Tibial artery (tissue), 4 donors: ENCODE measurements at regions not wholly inside any gene's neighbourhood (a gene's known extent, or its start where the extent isn't known, plus 50 kb on each side); places are given as distances from the start of the nearest gene placed in this dataset.

Source experiments
- DNase-seq, 2 donors: peaks; one replicate each; pipeline ENCODE4 v3.0.0-alpha.2; 2019
- H3K27ac ChIP-seq, 2 donors: fragments of 200-600 bp; sonication (generic) in 1 of 2; 1 replicate in 1 of 2; 2 replicates in 1 of 2; pipeline ENCODE4 v1.5.1; 2018 to 2019; ENCODE audit warnings: mild to moderate bottlenecking in 1 of 2
- H3K27me3 ChIP-seq, 2 donors: fragments of 200-600 bp; sonication (generic) in 1 of 2; one replicate each; pipeline versions ENCODE4 v1.5.1 to v1.6.0; 2016 to 2019
- H3K36me3 ChIP-seq, 3 donors: fragments of 200-600 bp; sonication (generic) in 2 of 3; one replicate each; pipeline ENCODE4 v1.5.1; 2016 to 2019; ENCODE audit warnings: mild to moderate bottlenecking in 2 of 3
- H3K4me1 ChIP-seq, 4 donors: fragments of 200-600 bp; sonication (generic) in 2 of 4; 1 replicate in 3 of 4; 2 replicates in 1 of 4; pipeline ENCODE4 v1.5.1; 2016 to 2019
- H3K4me3 ChIP-seq, 2 donors: fragments of 200-600 bp; sonication (generic) in 1 of 2; 1 replicate in 1 of 2; 2 replicates in 1 of 2; pipeline ENCODE4 v1.5.1; 2018 to 2019; ENCODE audit warnings: mild to moderate bottlenecking in 2 of 2
- H3K9me3 ChIP-seq, 3 donors: fragments of 200-600 bp; sonication (generic) in 1 of 3; one replicate each; pipeline ENCODE4 v1.5.1; 2016 to 2019
- intact Hi-C: fragments of 100-400 bp; cut with DNase I; formaldehyde crosslinking; loops from one replicate; pipeline ENCODE4 v1.15.0; 2023; ENCODE audit warnings: low total_unique reads
- TF ChIP-seq, protein P1 (sequence below), 2 experiments: fragments of 200-600 bp in 1 of 2; fragments of 450-650 bp in 1 of 2; IDR thresholded peaks; one replicate each; pipeline ENCODE4 v1.5.1; 2017 to 2019; ENCODE audit warnings: antibody characterized with exemption in 2 of 2, mild to moderate bottlenecking in 1 of 2, moderate library complexity in 1 of 2

DNA sequence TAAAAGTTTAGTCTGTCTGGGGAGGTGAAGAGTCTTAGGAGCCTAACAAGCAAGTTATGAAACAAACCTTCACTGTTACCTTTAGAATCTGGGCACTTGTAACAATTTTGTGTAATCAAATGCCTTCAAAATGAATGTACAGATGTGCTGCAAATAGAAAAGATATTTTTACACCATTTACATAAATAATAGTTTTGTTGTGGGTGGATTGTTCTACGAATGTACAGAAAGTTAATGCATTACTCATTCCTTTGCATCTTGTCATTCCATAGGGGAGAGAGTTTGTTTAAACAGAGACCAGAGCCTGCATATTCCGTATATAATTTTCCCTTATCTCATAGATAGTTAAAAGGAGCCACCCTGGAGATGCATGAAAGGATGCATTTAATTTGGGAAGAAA lies 576.9 kb upstream of the SGCD start:
- TF ChIP-seq, protein P1, sequence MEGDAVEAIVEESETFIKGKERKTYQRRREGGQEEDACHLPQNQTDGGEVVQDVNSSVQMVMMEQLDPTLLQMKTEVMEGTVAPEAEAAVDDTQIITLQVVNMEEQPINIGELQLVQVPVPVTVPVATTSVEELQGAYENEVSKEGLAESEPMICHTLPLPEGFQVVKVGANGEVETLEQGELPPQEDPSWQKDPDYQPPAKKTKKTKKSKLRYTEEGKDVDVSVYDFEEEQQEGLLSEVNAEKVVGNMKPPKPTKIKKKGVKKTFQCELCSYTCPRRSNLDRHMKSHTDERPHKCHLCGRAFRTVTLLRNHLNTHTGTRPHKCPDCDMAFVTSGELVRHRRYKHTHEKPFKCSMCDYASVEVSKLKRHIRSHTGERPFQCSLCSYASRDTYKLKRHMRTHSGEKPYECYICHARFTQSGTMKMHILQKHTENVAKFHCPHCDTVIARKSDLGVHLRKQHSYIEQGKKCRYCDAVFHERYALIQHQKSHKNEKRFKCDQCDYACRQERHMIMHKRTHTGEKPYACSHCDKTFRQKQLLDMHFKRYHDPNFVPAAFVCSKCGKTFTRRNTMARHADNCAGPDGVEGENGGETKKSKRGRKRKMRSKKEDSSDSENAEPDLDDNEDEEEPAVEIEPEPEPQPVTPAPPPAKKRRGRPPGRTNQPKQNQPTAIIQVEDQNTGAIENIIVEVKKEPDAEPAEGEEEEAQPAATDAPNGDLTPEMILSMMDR (IDR thresholded peaks at IDR 0.05): no peak
- Histone ChIP-seq H3K27me3 (no peaks in the 10 kb centered on the region), H3K4me3 (no peak overlapping the region), H3K27ac (no peak overlapping the region), H3K36me3 (no peaks in the 10 kb centered on the region), H3K9me3 (no peaks in the 10 kb centered on the region), H3K4me1 (no peaks in the 10 kb centered on the region)
- no peak for DNase-seq
- intact Hi-C loops: no loop called here

DNA sequence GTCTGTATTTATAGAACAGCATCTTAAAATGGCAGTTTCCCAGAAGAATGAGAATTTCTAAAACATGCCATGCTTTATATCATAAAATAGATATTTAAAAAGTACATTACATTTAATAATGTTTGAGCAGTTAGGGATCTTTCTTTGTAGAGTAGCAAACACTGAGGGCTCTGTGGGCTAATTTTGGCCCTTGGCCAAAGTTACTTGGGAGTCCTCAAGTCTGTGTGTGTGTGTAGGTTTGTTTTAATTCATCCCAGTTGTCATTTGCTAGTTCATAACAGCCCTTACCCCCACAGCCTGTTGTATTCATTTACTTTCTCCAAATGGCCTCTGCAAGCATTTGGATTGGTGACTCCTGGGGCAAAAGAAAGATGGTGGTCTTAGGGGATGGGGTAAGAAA lies 576.4 kb upstream of the SGCD start:
- Histone ChIP-seq H3K27me3 (no peaks in the 10 kb centered on the region), H3K27ac (no peak overlapping the region), H3K9me3 (no peaks in the 10 kb centered on the region), H3K4me1 (no peaks in the 10 kb centered on the region), H3K36me3 (no peaks in the 10 kb centered on the region), H3K4me3 (no peak overlapping the region)
- intact Hi-C loops: no loop called here
- DNase-seq: no peak
- TF ChIP-seq, protein P1 (IDR thresholded peaks at IDR 0.05): no peak

DNA sequence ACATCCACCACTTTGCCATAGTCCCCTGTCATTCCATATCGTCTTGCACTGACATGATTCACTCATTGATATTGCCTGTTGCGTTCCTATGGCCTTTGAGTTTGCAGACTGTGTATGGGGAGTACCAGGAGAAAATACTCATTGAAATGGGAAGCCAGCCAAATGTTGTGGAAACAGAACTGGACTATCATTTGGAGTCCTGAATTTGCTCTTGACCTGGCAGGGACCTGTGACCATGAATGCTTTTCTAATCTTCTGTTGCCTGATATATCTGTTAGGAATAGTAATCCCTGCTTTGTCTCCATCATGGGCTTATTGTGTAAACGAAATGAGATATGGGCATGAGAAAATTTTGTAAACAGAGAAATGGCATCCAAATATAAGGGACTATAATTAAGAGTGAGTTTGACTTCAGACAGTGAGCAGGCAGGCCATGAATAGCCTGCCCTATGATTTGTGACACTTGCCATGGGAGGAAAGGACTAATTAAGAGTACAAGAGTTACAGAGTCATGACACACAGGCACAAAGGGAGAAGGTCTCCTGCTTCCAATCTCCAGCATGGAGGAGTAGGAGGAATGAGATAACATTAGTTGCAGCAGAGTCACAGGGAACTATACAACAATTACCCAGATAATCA lies 572.9 kb upstream of the SGCD start:
- intact Hi-C loops: no loop called here

DNA sequence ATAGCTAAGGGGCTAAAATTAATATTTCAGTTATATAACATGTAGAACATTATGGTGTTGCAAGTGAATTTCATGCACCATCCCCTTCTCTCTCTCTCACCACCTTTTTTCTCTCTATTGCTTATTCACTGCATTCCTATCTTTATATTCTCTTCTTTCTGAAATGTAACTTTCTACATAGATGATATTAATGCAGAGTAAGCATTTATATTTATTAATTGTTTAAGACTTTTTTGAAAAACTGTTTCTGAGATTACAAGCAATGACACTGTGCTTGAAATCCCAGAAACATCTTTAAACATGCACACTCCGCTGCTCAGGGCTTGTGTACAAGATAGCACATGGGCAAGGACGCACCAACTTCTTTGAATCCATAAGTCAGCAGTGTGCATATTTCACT lies 567.7 kb upstream of the SGCD start:
- Histone ChIP-seq H3K4me3 (no peak overlapping the region), H3K27ac (no peak overlapping the region), H3K9me3 (no peaks in the 10 kb centered on the region), H3K4me1 (no peaks in the 10 kb centered on the region), H3K27me3 (peaks cover 0 to 3% of the 10 kb centered on the region in 2 donors), H3K36me3 (no peaks in the 10 kb centered on the region)
- intact Hi-C loops: no loop called here
- DNase-seq: no peak
- TF ChIP-seq, protein P1 (IDR thresholded peaks at IDR 0.05): no peak

More for the DNA sequence above, 572.9 kb upstream of the SGCD start:
- Histone ChIP-seq H3K4me1 (no peaks in the 10 kb centered on the region), H3K27me3 (peaks cover 0 to 3% of the 10 kb centered on the region in 2 donors), H3K36me3 (no peaks in the 10 kb centered on the region), H3K9me3 (no peaks in the 10 kb centered on the region), H3K27ac (no peak overlapping the region), H3K4me3 (no peak overlapping the region)
- DNase-seq: no peak
- TF ChIP-seq, protein P1 (IDR thresholded peaks at IDR 0.05): no peak

DNA sequence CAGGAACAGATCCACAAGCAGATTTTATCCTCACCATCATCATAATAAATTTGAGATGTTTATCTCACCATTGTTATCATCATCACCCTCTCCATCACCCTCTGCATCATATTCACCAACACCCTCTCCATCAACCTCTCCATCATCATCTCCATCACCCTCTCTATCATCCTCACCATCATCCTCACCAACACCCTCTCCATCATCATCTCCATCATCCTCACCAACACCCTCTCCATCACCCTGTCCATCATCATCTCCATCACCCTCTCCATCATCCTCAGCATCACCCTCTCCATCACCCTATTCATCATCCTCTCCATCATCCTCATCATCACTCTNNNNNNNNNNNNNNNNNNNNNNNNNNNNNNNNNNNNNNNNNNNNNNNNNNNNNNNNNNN lies 567.0 kb upstream of the SGCD start:
- no peaks in the 10 kb centered on the region for H3K36me3 ChIP-seq
- no peak overlapping the region for H3K4me3 ChIP-seq
- no peaks in the 10 kb centered on the region for H3K9me3 ChIP-seq
- H3K4me1 ChIP-seq: no peaks in the 10 kb centered on the region
- no peak overlapping the region for H3K27ac ChIP-seq
- H3K27me3 ChIP-seq: peaks cover 0 to 3% of the 10 kb centered on the region in 2 donors
- no peak for DNase-seq
- intact Hi-C loops: no loop called here
- TF ChIP-seq, protein P1 (IDR thresholded peaks at IDR 0.05): no peak

DNA sequence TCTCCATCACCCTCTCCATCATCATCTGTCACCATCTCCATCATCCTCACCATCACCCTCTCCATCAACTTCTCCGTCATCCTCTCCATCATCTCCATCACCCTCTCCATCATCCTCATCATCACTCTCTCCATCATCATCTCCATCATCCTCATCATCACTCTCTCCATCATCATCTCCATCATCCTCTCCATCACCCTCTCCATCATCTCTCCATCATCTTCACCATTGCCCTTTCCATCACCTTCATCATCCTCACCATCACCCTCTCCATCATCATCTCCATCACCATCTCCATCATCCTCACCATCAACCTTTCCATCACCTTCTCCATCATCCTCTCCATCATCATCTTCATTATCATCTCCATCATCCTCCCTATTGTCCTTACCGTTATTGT lies 565.5 kb upstream of the SGCD start:
- Histone ChIP-seq H3K9me3 (no peaks in the 10 kb centered on the region), H3K27me3 (peaks cover 0 to 3% of the 10 kb centered on the region in 2 donors), H3K27ac (no peak overlapping the region), H3K4me3 (no peak overlapping the region), H3K36me3 (no peaks in the 10 kb centered on the region), H3K4me1 (no peaks in the 10 kb centered on the region)
- TF ChIP-seq, protein P1 (IDR thresholded peaks at IDR 0.05): no peak
- DNase-seq: no peak
- intact Hi-C loops: no loop called here
